GM23338 (cell line): ENCODE measurements at regions not wholly inside any gene's neighbourhood (a gene's known extent, or its start where the extent isn't known, plus 50 kb on each side); places are given as distances from the start of the nearest gene placed in this dataset.

Source experiments
- ATAC-seq: fragments of 200-7000 bp; cut with Tn5 transposase; 3 replicates; pipeline ENCODE4 v1.9.1; 2020
- DNase-seq: peaks from one replicate; pipeline ENCODE4 v3.0.0-alpha.2; 2015; ENCODE audit warnings: low spot score
- H2AFZ ChIP-seq: fragments of 200-600 bp; sonication (generic); 2 replicates; pipeline ENCODE4 v1.8.0; 2016; ENCODE audit warnings: antibody characterized with exemption, mild to moderate bottlenecking, moderate library complexity
- H3F3A ChIP-seq: fragments of 200-600 bp; sonication (generic); replicated peaks from 2 replicates; pipeline ENCODE4 v1.8.0; 2017; ENCODE audit warnings: antibody characterized with exemption, mixed run types, low read depth
- H3K27ac ChIP-seq: fragments of 200-600 bp; sonication (generic); 2 replicates; pipeline ENCODE4 v1.6.1; 2016; ENCODE audit warnings: low read depth
- H3K27me3 ChIP-seq: fragments of 200-600 bp; sonication (generic); 2 replicates; pipeline ENCODE4 v1.8.0; 2016; ENCODE audit warnings: mild to moderate bottlenecking, mixed run types, moderate library complexity; ENCODE audit not compliant: insufficient read depth
- H3K36me3 ChIP-seq: fragments of 200-600 bp; sonication (generic); 2 replicates; pipeline ENCODE4 v1.8.0; 2016; ENCODE audit warnings: mild to moderate bottlenecking; ENCODE audit not compliant: insufficient read depth
- H3K4me1 ChIP-seq: fragments of 200-600 bp; sonication (generic); 2 replicates; pipeline ENCODE4 v1.8.0; 2016; ENCODE audit warnings: mild to moderate bottlenecking, moderate library complexity; ENCODE audit not compliant: insufficient read depth
- H3K4me2 ChIP-seq: fragments of 200-600 bp; sonication (generic); 2 replicates; pipeline ENCODE4 v1.7.1; 2017; ENCODE audit warnings: mixed run types
- H3K4me3 ChIP-seq: fragments of 200-600 bp; sonication (generic); 2 replicates; pipeline ENCODE4 v1.6.1; 2016; ENCODE audit warnings: mixed run types
- H3K79me2 ChIP-seq: fragments of 200-600 bp; sonication (generic); replicated peaks from 2 replicates; pipeline ENCODE4 v1.8.0; 2017; ENCODE audit warnings: mild to moderate bottlenecking; ENCODE audit not compliant: insufficient read depth
- H3K9me2 ChIP-seq: fragments of 200-600 bp; sonication (generic); 2 replicates; pipeline ENCODE4 v1.8.0; 2017; ENCODE audit not compliant: insufficient read depth
- H4K20me1 ChIP-seq: fragments of 200-600 bp; sonication (generic); replicated peaks from 2 replicates; pipeline ENCODE4 v1.8.0; 2017; ENCODE audit warnings: mild to moderate bottlenecking; ENCODE audit not compliant: insufficient read depth
- H3K27ac Mint-ChIP-seq: 2 replicates; pipeline ENCODE4 v1.8.0; 2020; ENCODE audit warnings: inconsistent platforms, mild to moderate bottlenecking, moderate library complexity, mixed read lengths
- H3K27me3 Mint-ChIP-seq: 3 replicates; pipeline ENCODE4 v1.8.0; 2022; ENCODE audit warnings: low read depth, mild to moderate bottlenecking, moderate library complexity, mixed read lengths, inconsistent platforms; ENCODE audit not compliant: insufficient read depth, poor library complexity
- H3K36me3 Mint-ChIP-seq: 3 replicates; pipeline ENCODE4 v1.8.0; 2021; ENCODE audit warnings: low read depth, mild to moderate bottlenecking, inconsistent platforms, moderate library complexity, mixed read lengths
- H3K4me1 Mint-ChIP-seq: 3 replicates; pipeline ENCODE4 v1.8.0; 2020; ENCODE audit warnings: mild to moderate bottlenecking, inconsistent platforms, mixed read lengths
- H3K4me3 Mint-ChIP-seq: 3 replicates; pipeline ENCODE4 v1.8.0; 2021; ENCODE audit warnings: moderate library complexity, mild to moderate bottlenecking, inconsistent platforms, mixed read lengths
- H3K9me3 Mint-ChIP-seq: 3 replicates; pipeline ENCODE4 v1.8.0; 2020; ENCODE audit warnings: moderate library complexity, mild to moderate bottlenecking, inconsistent platforms, mixed read lengths
- CREB1 ChIP-seq: fragments of 250-450 bp; sonication (Bioruptor Pico); IDR thresholded peaks from 2 replicates; pipeline ENCODE4 v1.5.0; 2020; ENCODE audit warnings: low read depth, mild to moderate bottlenecking, moderate library complexity
- EZH2 ChIP-seq: fragments of 200-600 bp; sonication (generic); IDR thresholded peaks from one replicate; pipeline ENCODE4 v1.8.0; 2017; ENCODE audit warnings: antibody characterized with exemption, mild to moderate bottlenecking, low read depth; ENCODE audit not compliant: unreplicated experiment
- JUNB ChIP-seq: IDR thresholded peaks from one replicate; pipeline ENCODE4 v1.6.1; 2016; ENCODE audit warnings: antibody characterized with exemption; ENCODE audit not compliant: unreplicated experiment
- NANOG ChIP-seq: IDR thresholded peaks from 2 replicates; pipeline ENCODE4 v1.6.1; 2016; ENCODE audit warnings: antibody characterized with exemption, borderline replicate concordance
- POLR2AphosphoS5 ChIP-seq: IDR thresholded peaks from 2 replicates; pipeline ENCODE4 v1.6.1; 2016; ENCODE audit warnings: antibody characterized with exemption, low read depth
- STAT1 ChIP-seq: IDR thresholded peaks from one replicate; pipeline ENCODE4 v1.6.1; 2016; ENCODE audit warnings: antibody characterized with exemption; ENCODE audit not compliant: unreplicated experiment
- ZNF114 ChIP-seq: fragments of 250-450 bp; sonication (Bioruptor Pico); IDR thresholded peaks from 2 replicates; pipeline ENCODE4 v1.5.0; 2020; ENCODE audit warnings: mild to moderate bottlenecking, moderate library complexity
- TF ChIP-seq, protein P1 (sequence below): IDR thresholded peaks from one replicate; pipeline ENCODE4 v1.6.1; 2018; ENCODE audit warnings: antibody characterized with exemption; ENCODE audit not compliant: unreplicated experiment
- TF ChIP-seq, protein P2 (sequence below), 2 experiments: fragments of 200-600 bp in 1 of 2; sonication (generic) in 1 of 2; conservative IDR thresholded peaks; 2 replicates each; pipeline versions ENCODE4 v1.5.1 to v1.6.1; 2016 to 2017; ENCODE audit warnings: antibody characterized with exemption in 2 of 2, low read depth in 2 of 2, mild to moderate bottlenecking in 2 of 2, moderate library complexity in 1 of 2
- TF ChIP-seq, protein P3 (sequence below): IDR thresholded peaks from 2 replicates; pipeline ENCODE4 v1.6.1; 2016; ENCODE audit warnings: antibody characterized with exemption

DNA sequence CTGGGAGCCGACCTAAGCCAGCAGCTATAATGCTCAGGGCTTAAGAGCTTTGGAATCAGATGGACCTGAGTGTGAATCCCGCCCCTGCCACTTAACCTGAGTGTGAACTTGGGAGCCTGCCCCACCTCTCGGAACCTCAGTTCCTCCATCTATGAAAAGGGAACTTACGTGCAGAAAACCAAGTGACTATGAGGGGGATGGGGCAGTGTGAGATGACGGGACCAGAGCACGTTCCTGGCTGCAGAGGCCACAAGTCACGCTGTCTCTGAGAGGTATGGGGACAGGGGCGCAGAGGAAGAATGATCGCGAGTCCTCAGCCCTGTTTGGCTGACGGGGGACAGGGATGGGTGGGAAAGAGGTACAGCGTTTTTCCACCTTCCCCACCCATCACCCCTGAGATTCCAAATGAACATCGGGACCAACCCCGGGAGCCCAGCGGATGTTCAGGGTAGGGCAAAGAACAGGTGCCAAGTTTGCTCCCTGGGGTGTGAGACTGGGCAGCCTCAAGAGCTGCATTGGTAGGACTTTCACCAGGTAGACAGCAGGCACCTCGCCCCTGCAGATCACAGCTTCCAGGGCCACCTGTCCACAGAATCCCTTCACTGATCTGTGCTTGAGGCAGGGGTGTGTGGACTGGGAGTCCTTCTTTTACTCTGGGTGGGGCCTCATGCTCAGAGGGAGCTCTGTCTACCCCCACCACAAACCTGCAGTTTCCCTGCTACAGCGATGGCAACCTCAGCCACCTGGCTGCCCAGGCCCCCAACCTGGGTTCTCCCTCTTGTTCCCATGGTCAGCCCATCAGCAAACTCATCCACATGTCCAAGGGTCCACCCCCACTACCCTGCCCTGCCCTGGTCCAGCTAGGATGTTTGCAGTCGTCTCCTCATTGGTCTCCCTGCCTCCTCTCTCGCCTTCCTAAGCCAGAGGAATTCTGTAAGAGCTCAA lies 85.8 kb downstream of the CEBPB start:
- ATAC-seq (no peak), DNase-seq (no peak)
- Histone ChIP-seq H3K4me3 (no peak overlapping the region), H3K4me1 (no peaks in the 10 kb centered on the region), H3K4me2 (no peak overlapping the region), H3K79me2 (no peaks in the 10 kb centered on the region), H3F3A (no peaks in the 10 kb centered on the region), H4K20me1 (no peaks in the 10 kb centered on the region), H3K27me3 (no peaks in the 10 kb centered on the region), H3K27ac (no peak overlapping the region), H3K9me2 (no peaks in the 10 kb centered on the region), H3K36me3 (no peaks in the 10 kb centered on the region), H2AFZ (no peak overlapping the region)
- Mint-ChIP-seq H3K9me3 (no peaks in the 10 kb centered on the region), H3K36me3 (no peaks in the 10 kb centered on the region), H3K4me3 (no peak overlapping the region), H3K27ac (no peak overlapping the region), H3K4me1 (0 out of 3 replicates have a peak, but pooled peaks cover 2% of the 10 kb centered on the region), H3K27me3 (peaks cover 10% of the 10 kb centered on the region)
- TF ChIP-seq, protein P1, sequence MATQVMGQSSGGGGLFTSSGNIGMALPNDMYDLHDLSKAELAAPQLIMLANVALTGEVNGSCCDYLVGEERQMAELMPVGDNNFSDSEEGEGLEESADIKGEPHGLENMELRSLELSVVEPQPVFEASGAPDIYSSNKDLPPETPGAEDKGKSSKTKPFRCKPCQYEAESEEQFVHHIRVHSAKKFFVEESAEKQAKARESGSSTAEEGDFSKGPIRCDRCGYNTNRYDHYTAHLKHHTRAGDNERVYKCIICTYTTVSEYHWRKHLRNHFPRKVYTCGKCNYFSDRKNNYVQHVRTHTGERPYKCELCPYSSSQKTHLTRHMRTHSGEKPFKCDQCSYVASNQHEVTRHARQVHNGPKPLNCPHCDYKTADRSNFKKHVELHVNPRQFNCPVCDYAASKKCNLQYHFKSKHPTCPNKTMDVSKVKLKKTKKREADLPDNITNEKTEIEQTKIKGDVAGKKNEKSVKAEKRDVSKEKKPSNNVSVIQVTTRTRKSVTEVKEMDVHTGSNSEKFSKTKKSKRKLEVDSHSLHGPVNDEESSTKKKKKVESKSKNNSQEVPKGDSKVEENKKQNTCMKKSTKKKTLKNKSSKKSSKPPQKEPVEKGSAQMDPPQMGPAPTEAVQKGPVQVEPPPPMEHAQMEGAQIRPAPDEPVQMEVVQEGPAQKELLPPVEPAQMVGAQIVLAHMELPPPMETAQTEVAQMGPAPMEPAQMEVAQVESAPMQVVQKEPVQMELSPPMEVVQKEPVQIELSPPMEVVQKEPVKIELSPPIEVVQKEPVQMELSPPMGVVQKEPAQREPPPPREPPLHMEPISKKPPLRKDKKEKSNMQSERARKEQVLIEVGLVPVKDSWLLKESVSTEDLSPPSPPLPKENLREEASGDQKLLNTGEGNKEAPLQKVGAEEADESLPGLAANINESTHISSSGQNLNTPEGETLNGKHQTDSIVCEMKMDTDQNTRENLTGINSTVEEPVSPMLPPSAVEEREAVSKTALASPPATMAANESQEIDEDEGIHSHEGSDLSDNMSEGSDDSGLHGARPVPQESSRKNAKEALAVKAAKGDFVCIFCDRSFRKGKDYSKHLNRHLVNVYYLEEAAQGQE = no peak
- TF ChIP-seq NANOG (no peak), ZNF114 (CRISPR knock-in tag) (no peak), CREB1 (CRISPR knock-in tag) (no peak), EZH2 (no peak), JUNB (no peak)

DNA sequence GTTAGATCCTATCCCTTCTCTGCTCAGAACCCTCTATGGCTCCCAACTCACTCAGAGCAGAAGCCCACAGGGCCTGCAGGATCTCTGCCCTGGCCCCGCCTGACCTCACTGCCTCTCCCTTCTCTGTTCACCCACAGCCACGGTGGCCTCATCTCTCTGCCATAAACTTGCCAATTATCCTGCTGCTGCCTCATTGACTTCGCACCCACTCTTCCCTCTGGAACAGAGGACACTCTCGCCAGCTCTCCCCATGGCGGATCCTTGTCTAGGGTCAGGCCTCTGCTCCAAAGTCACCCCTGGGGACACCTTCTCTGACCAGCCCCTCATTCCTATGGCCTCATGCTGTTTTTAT lies 86.4 kb downstream of the CEBPB start:
- DNase-seq (no peak), ATAC-seq (no peak)
- no peaks in the 10 kb centered on the region for H3K36me3 ChIP-seq
- no peak overlapping the region for H3K4me3 ChIP-seq
- Mint-ChIP-seq H3K4me3 (no peak overlapping the region), H3K9me3 (no peaks in the 10 kb centered on the region), H3K27ac (no peak overlapping the region), H3K27me3 (peaks cover 10% of the 10 kb centered on the region), H3K36me3 (no peaks in the 10 kb centered on the region), H3K4me1 (0 out of 3 replicates have a peak, but pooled peaks cover 2% of the 10 kb centered on the region)
- no peak overlapping the region for H2AFZ ChIP-seq
- H3K79me2 ChIP-seq = no peaks in the 10 kb centered on the region
- no peaks in the 10 kb centered on the region for H4K20me1 ChIP-seq
- H3K9me2 ChIP-seq = no peaks in the 10 kb centered on the region
- H3K27me3 ChIP-seq = no peaks in the 10 kb centered on the region
- H3K27ac ChIP-seq = no peak overlapping the region
- no peaks in the 10 kb centered on the region for H3K4me1 ChIP-seq
- H3F3A ChIP-seq = no peaks in the 10 kb centered on the region
- no peak overlapping the region for H3K4me2 ChIP-seq
- TF ChIP-seq ZNF114 (CRISPR knock-in tag) (no peak), JUNB (no peak), POLR2AphosphoS5 (no peak), CREB1 (CRISPR knock-in tag) (no peak), STAT1 (no peak)
- TF ChIP-seq, protein P2, sequence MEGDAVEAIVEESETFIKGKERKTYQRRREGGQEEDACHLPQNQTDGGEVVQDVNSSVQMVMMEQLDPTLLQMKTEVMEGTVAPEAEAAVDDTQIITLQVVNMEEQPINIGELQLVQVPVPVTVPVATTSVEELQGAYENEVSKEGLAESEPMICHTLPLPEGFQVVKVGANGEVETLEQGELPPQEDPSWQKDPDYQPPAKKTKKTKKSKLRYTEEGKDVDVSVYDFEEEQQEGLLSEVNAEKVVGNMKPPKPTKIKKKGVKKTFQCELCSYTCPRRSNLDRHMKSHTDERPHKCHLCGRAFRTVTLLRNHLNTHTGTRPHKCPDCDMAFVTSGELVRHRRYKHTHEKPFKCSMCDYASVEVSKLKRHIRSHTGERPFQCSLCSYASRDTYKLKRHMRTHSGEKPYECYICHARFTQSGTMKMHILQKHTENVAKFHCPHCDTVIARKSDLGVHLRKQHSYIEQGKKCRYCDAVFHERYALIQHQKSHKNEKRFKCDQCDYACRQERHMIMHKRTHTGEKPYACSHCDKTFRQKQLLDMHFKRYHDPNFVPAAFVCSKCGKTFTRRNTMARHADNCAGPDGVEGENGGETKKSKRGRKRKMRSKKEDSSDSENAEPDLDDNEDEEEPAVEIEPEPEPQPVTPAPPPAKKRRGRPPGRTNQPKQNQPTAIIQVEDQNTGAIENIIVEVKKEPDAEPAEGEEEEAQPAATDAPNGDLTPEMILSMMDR (conservative IDR thresholded peaks at IDR 0.05; ENCODE audit: low read depth in 2 of 2) = no peak
- TF ChIP-seq, protein P3, sequence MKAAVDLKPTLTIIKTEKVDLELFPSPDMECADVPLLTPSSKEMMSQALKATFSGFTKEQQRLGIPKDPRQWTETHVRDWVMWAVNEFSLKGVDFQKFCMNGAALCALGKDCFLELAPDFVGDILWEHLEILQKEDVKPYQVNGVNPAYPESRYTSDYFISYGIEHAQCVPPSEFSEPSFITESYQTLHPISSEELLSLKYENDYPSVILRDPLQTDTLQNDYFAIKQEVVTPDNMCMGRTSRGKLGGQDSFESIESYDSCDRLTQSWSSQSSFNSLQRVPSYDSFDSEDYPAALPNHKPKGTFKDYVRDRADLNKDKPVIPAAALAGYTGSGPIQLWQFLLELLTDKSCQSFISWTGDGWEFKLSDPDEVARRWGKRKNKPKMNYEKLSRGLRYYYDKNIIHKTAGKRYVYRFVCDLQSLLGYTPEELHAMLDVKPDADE = no peak
- TF ChIP-seq, protein P1 = no peak
